C4-2B (cell line): ENCODE measurements at regions not wholly inside any gene's neighbourhood (a gene's known extent, or its start where the extent isn't known, plus 50 kb on each side); places are given as distances from the start of the nearest gene placed in this dataset.

Experiments
- H3K27ac ChIP-seq: fragments of 450-650 bp; 2 replicates; pipeline ENCODE4 v1.5.1; 2017
- CTCF ChIP-seq: fragments of 450-650 bp; conservative IDR thresholded peaks from 2 replicates; pipeline ENCODE4 v1.5.1; 2017; ENCODE audit warnings: mild to moderate bottlenecking
- ZFX ChIP-seq: fragments of 450-650 bp; IDR thresholded peaks from 2 replicates; pipeline ENCODE4 v1.6.1; 2017

- no peak overlapping the region for H3K27ac ChIP-seq
- TF ChIP-seq CTCF (no peak), ZFX (no peak)
These were observed 583.5 kb upstream of the TUSC1 start for GRCh38 chr9:26261503-26262330.

- no peak overlapping the region for H3K27ac ChIP-seq
- TF ChIP-seq ZFX = no peak
These were observed 582.0 kb upstream of the TUSC1 start for GRCh38 chr9:26260238-26260637.

GRCh38 chr9:26247861-26248260, 569.6 kb upstream of the TUSC1 start:
- TF ChIP-seq ZFX = no peak
- TF ChIP-seq CTCF = no peak
- H3K27ac ChIP-seq = no peak overlapping the region

- TF ChIP-seq CTCF (no peak), ZFX (no peak)
- no peak overlapping the region for H3K27ac ChIP-seq
These were observed 566.6 kb upstream of the TUSC1 start for GRCh38 chr9:26244661-26245451.

- H3K27ac ChIP-seq = no peak overlapping the region
- TF ChIP-seq CTCF = no peak
- no peak for TF ChIP-seq ZFX
These were observed 565.5 kb upstream of the TUSC1 start for GRCh38 chr9:26243726-26244125.

- no peak overlapping the region for H3K27ac ChIP-seq
- TF ChIP-seq ZFX = no peak
- TF ChIP-seq CTCF = no peak
These were observed 564.9 kb upstream of the TUSC1 start for GRCh38 chr9:26243029-26243697.

- TF ChIP-seq CTCF (no peak), ZFX (no peak)
These were observed 561.8 kb upstream of the TUSC1 start for GRCh38 chr9:26240020-26240419.

More at GRCh38 chr9:26240020-26240419, 561.8 kb upstream of the TUSC1 start:
- no peak overlapping the region for H3K27ac ChIP-seq
